Thoracic aorta (tissue), 2 donors: ENCODE measurements at regions not wholly inside any gene's neighbourhood (a gene's known extent, or its start where the extent isn't known, plus 50 kb on each side); places are given as distances from the start of the nearest gene placed in this dataset.
"Not testable (repeated sequence)": the region's sequence is repeated elsewhere in the genome, so short reads cannot be mapped to it uniquely, and the experiment has no call there.

Source experiments
- ATAC-seq: fragments of 150-250 bp; one replicate; pipeline ENCODE4 v1.8.0; 2017; ENCODE audit warnings: low read depth; ENCODE audit not compliant: insufficient number of reproducible peaks, low FRiP score
- DNase-seq: peaks from one replicate; pipeline ENCODE4 v3.0.0-alpha.2; 2020; ENCODE audit warnings: low spot score
- H3K27ac ChIP-seq, 2 donors: fragments of 200-600 bp; sonication (generic); 1 replicate in 1 of 2; 2 replicates in 1 of 2; pipeline ENCODE4 v1.5.1; 2016; ENCODE audit warnings: mild to moderate bottlenecking in 2 of 2, moderate library complexity in 2 of 2
- H3K27me3 ChIP-seq: fragments of 200-600 bp; sonication (generic); replicated peaks from 2 replicates; pipeline ENCODE4 v1.6.0; 2016; ENCODE audit warnings: mild to moderate bottlenecking; ENCODE audit not compliant: insufficient read depth
- H3K36me3 ChIP-seq: fragments of 200-600 bp; sonication (generic); one replicate; pipeline ENCODE4 v1.5.1; 2016
- H3K4me1 ChIP-seq, 2 donors: fragments of 200-600 bp; sonication (generic); 1 replicate in 1 of 2; 2 replicates in 1 of 2; pipeline versions ENCODE4 v1.5.1 to v1.6.0; 2016; ENCODE audit warnings: low read depth in 2 of 2, mild to moderate bottlenecking in 1 of 2; ENCODE audit not compliant: control insufficient read depth in 1 of 2
- H3K4me3 ChIP-seq: fragments of 200-600 bp; sonication (generic); 2 replicates; pipeline ENCODE4 v1.5.1; 2016; ENCODE audit warnings: mild to moderate bottlenecking
- H3K9me3 ChIP-seq: fragments of 200-600 bp; sonication (generic); 2 replicates; pipeline ENCODE4 v1.5.1; 2016
- TF ChIP-seq, protein P1 (sequence below): fragments of 200-600 bp; sonication (generic); IDR thresholded peaks from one replicate; pipeline ENCODE4 v1.5.1; 2019; ENCODE audit warnings: antibody characterized with exemption

- Histone ChIP-seq H3K4me3 (no peak overlapping the region), H3K9me3 (peaks cover 3% of the 10 kb centered on the region), H3K27ac (no peak overlapping the region), H3K4me1 (no peaks in the 10 kb centered on the region), H3K27me3 (no peaks in the 10 kb centered on the region), H3K36me3 (no peaks in the 10 kb centered on the region)
- TF ChIP-seq, protein P1, sequence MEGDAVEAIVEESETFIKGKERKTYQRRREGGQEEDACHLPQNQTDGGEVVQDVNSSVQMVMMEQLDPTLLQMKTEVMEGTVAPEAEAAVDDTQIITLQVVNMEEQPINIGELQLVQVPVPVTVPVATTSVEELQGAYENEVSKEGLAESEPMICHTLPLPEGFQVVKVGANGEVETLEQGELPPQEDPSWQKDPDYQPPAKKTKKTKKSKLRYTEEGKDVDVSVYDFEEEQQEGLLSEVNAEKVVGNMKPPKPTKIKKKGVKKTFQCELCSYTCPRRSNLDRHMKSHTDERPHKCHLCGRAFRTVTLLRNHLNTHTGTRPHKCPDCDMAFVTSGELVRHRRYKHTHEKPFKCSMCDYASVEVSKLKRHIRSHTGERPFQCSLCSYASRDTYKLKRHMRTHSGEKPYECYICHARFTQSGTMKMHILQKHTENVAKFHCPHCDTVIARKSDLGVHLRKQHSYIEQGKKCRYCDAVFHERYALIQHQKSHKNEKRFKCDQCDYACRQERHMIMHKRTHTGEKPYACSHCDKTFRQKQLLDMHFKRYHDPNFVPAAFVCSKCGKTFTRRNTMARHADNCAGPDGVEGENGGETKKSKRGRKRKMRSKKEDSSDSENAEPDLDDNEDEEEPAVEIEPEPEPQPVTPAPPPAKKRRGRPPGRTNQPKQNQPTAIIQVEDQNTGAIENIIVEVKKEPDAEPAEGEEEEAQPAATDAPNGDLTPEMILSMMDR, result no peak
- no peak for DNase-seq
- no peak for ATAC-seq
These were observed 192.7 kb upstream of the ADAMTSL1 start for GRCh38 chr9:18281291-18281690.

GRCh38 chr9:18294229-18294628 lies 179.7 kb upstream of the ADAMTSL1 start:
- TF ChIP-seq, protein P1, result no peak
- Histone ChIP-seq H3K27ac (no peak overlapping the region), H3K9me3 (no peaks in the 10 kb centered on the region)

DNA sequence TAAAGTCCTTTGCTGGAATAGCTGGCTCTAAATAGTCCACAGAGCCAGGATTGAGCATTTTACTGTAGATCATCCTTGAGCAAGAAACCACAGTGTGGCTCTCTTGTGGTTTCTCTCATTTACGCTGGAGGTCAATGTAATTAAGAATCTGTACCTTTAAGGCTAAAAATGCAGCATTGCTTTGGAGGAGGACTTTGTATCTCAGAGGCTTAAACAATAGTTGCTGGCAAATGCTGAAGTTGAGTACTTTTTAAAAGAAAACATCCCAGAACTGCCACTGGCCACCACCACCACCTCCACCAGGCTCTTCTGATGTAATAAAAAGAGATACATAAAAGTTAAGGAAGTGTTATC lies 177.3 kb upstream of the ADAMTSL1 start:
- peak overlapping the region; percentile 67 for H3K4me3 ChIP-seq
- no peak for ATAC-seq
- H3K36me3 ChIP-seq, result no peaks in the 10 kb centered on the region
- no peaks in the 10 kb centered on the region for H3K27me3 ChIP-seq
- TF ChIP-seq, protein P1, result no peak
- H3K9me3 ChIP-seq, result no peaks in the 10 kb centered on the region
- DNase-seq, result no peak
- H3K27ac ChIP-seq, result peak overlapping the region; percentile 33 to 64
- peaks cover 10 to 27% of the 10 kb centered on the region in 2 donors for H3K4me1 ChIP-seq

More at GRCh38 chr9:18294229-18294628, 179.7 kb upstream of the ADAMTSL1 start:
- Histone ChIP-seq H3K4me1 (peaks cover 10 to 27% of the 10 kb centered on the region in 2 donors), H3K27me3 (no peaks in the 10 kb centered on the region), H3K36me3 (no peaks in the 10 kb centered on the region), H3K4me3 (no peak overlapping the region)
- DNase-seq (no peak), ATAC-seq (no peak)

GRCh38 chr9:18297056-18297841 lies 176.7 kb upstream of the ADAMTSL1 start:
- no peak for ATAC-seq
- Histone ChIP-seq H3K27me3 (no peaks in the 10 kb centered on the region), H3K9me3 (no peaks in the 10 kb centered on the region), H3K27ac (peak overlapping the region; percentile 33 to 64), H3K4me1 (peaks cover 10 to 27% of the 10 kb centered on the region in 2 donors), H3K36me3 (no peaks in the 10 kb centered on the region), H3K4me3 (peak overlapping the region; percentile 67)
- TF ChIP-seq, protein P1, result no peak
- no peak for DNase-seq

DNA sequence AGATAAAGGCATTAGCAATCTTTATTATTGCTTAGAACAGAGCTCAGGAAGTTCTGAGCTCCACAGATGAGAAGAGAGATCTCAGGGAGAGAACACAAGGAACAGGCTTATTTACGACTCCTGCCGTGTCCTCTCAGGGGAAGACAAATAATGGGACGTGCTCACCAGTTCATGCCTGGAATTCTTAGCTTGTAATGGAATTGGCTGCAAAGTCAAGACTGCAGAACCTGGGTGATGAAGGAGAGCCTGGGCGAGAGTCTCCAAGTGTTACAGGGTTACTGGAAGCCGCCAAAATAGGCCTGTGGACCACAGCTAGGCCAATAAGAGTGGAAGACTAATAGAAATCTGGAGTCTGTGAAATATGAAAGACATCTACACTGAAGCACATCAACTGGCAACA lies 174.5 kb upstream of the ADAMTSL1 start:
- H3K27ac ChIP-seq, result no peak overlapping the region
- H3K36me3 ChIP-seq, result no peaks in the 10 kb centered on the region
- H3K4me1 ChIP-seq, result peaks cover 10 to 27% of the 10 kb centered on the region in 2 donors
- no peak for ATAC-seq
- H3K27me3 ChIP-seq, result no peaks in the 10 kb centered on the region
- TF ChIP-seq, protein P1, result no peak
- no peak overlapping the region for H3K4me3 ChIP-seq
- no peaks in the 10 kb centered on the region for H3K9me3 ChIP-seq
- no peak for DNase-seq

- DNase-seq, H3K9me3 ChIP-seq, H3K36me3 ChIP-seq, H3K4me1 ChIP-seq, H3K27me3 ChIP-seq, H3K27ac ChIP-seq, ATAC-seq, H3K4me3 ChIP-seq: not testable (repeated sequence)
These were observed 168.7 kb upstream of the ADAMTSL1 start for GRCh38 chr9:18305167-18305806.
